Heart right ventricle (tissue), 16 donors: ENCODE measurements at regions not wholly inside any gene's neighbourhood (a gene's known extent, or its start where the extent isn't known, plus 50 kb on each side); places are given as distances from the start of the nearest gene placed in this dataset.
"Not testable (repeated sequence)": the region's sequence is repeated elsewhere in the genome, so short reads cannot be mapped to it uniquely, and the experiment has no call there.

ENCODE experiments used
- ATAC-seq, 8 donors: fragments of 200-7000 bp; cut with Tn5 transposase; one replicate each; pipeline ENCODE4 v1.9.1; 2020; ENCODE audit warnings: mild to moderate bottlenecking in 8 of 8, moderate library complexity in 8 of 8, moderate number of reproducible peaks in 1 of 8
- DNase-seq, 2 donors: peaks; one replicate each; pipeline ENCODE4 v3.0.0-alpha.2; 2020
- H3K27ac ChIP-seq, 10 donors: fragments of 200-600 bp; sonication (generic) in 2 of 10; one replicate each; pipeline versions ENCODE4 v1.5.0 to v1.8.0; 2020 to 2022; ENCODE audit warnings: mild to moderate bottlenecking in 3 of 10
- H3K27me3 ChIP-seq, 7 donors: fragments of 200-600 bp; one replicate each; pipeline ENCODE4 v1.8.0; 2021 to 2022; ENCODE audit warnings: mild to moderate bottlenecking in 2 of 7
- H3K36me3 ChIP-seq, 9 donors: fragments of 200-600 bp; sonication (generic) in 1 of 9; one replicate each; pipeline versions ENCODE4 v1.5.0 to v1.8.0; 2020 to 2022; ENCODE audit warnings: mild to moderate bottlenecking in 2 of 9
- H3K4me1 ChIP-seq, 9 donors: fragments of 200-600 bp; sonication (generic) in 1 of 9; one replicate each; pipeline versions ENCODE4 v1.5.0 to v1.8.0; 2020 to 2022; ENCODE audit warnings: mild to moderate bottlenecking in 4 of 9
- H3K4me3 ChIP-seq, 10 donors: fragments of 200-600 bp; sonication (generic) in 2 of 10; one replicate each; pipeline versions ENCODE4 v1.5.0 to v1.8.0; 2020 to 2022; ENCODE audit warnings: mild to moderate bottlenecking in 7 of 10, moderate library complexity in 2 of 10
- H3K9me3 ChIP-seq, 11 donors: fragments of 200-600 bp in 10 of 11; sonication (generic) in 2 of 11; one replicate each; pipeline versions ENCODE4 v1.5.0 to v1.8.0; 2013 to 2022; ENCODE audit warnings: mild to moderate bottlenecking in 2 of 11, control low read depth in 1 of 11, moderate library complexity in 1 of 11
- CTCF ChIP-seq, 9 donors: fragments of 200-600 bp; sonication (generic) in 2 of 9; IDR thresholded peaks; one replicate each; pipeline versions ENCODE4 v1.5.0 to v1.8.0; 2021 to 2022; ENCODE audit warnings: antibody characterized with exemption in 9 of 9, mild to moderate bottlenecking in 5 of 9, moderate library complexity in 1 of 9
- WGBS, 2 donors: extraction: QIAGEN DNeasy Blood & Tissue Kit; methylation state at CpG; one replicate each; pipeline ENCODE4 v1.1.7; 2013; ENCODE audit warnings: inconsistent platforms in 1 of 2; 5-methylcytosine and 5-hydroxymethylcytosine counted together
- intact Hi-C, 10 donors: fragments of 100-400 bp; cut with DNase I; formaldehyde crosslinking; loops; one replicate each; pipeline versions ENCODE4 v1.11.1 to v1.14.2; 2022
- donor health status: Arrhythmogenic right ventricular cardiomyopathy.
- donor health status: ischemic (EF 13 %, LVEDD 7.1; RV severe dilation, severe dysfunction).
- donor health status: healthy with polysubstance abuse.
- donor health status: DM: no; HTN: yes; CAD: no.
- donor health status: DM: no; HTN: no; CAD: no.
- donor health status: ischemic (EF 25% LVEDD 6.9; RV normal size, moderate dysfunction).
- donor health status: ischemic (EF 25% LVEDD 5.7; RV mildly dilated, moderate dysfunction).
- donor health status: healthy.
- donor health status: DM: yes; HTN: yes; CAD: no.
- donor health status: Ischemic cardiomyopathy.
- donor health status: ischemic (EF 35%, LVEDD 5.7; RV mildly dilated, moderate dysfunction).
- donor health status: nonischemic (EF 11% LVEDD 7.7; RV severe dilation, severe dysfunction).
- donor health status: DM: yes; HTN: yes; CAD: no.
- donor health status: PGD.
- donor health status: ischemic (EF 29% LVEDD 5.4; RV normal size, mild dysfunction).
- donor health status: nonischemic (EF 23%, LVEDD 6.1; RV moderate dilation, normal function).

GRCh38 chr4:100907465-100908454 lies 389.9 kb upstream of the EMCN start:
- WGBS, 2 donors: 66 to 75% methylated on average over 3 of the region's 3 CpGs

GRCh38 chr4:100906973-100907372 lies 389.2 kb upstream of the EMCN start:
- no peak overlapping the region for H3K4me3 ChIP-seq
- intact Hi-C loops: loop anchor here in 1 of 10 donors (10.0 kb wide), 1 partner anchor 818 kb away; no protein-coding TSS in a partner anchor
- no peaks in the 10 kb centered on the region for H3K4me1 ChIP-seq
- no peak for DNase-seq
- 89 to 91% methylated on average over 3 of the region's 3 CpGs for WGBS, 2 donors
- no peak overlapping the region for H3K27ac ChIP-seq
- no peaks in the 10 kb centered on the region for H3K36me3 ChIP-seq
- peaks cover 0 to 6% (median 0%) of the 10 kb centered on the region in 11 donors for H3K9me3 ChIP-seq
- TF ChIP-seq CTCF (IDR thresholded peaks at IDR 0.05): no peak
- no peak for ATAC-seq
- no peaks in the 10 kb centered on the region for H3K27me3 ChIP-seq

More at GRCh38 chr4:100907465-100908454, 389.9 kb upstream of the EMCN start:
- Histone ChIP-seq H3K4me1 (no peaks in the 10 kb centered on the region), H3K36me3 (no peaks in the 10 kb centered on the region), H3K27me3 (no peaks in the 10 kb centered on the region), H3K4me3 (no peak overlapping the region), H3K27ac (no peak overlapping the region), H3K9me3 (peaks cover 0 to 6% (median 0%) of the 10 kb centered on the region in 11 donors)
- intact Hi-C loops: loop anchor here in 1 of 10 donors (10.0 kb wide), 1 partner anchor 817 kb away; no protein-coding TSS in a partner anchor
- no peak for DNase-seq
- ATAC-seq: no peak
- TF ChIP-seq CTCF (IDR thresholded peaks at IDR 0.05): peak in 7 of 9 donors; percentile 42 to 53 (median 45)

GRCh38 chr4:100900945-100901344 lies 383.1 kb upstream of the EMCN start:
- WGBS, 2 donors: 85 to 88% methylated on average over 5 of the region's 5 CpGs
- intact Hi-C loops: loop anchor here in 2 of 10 donors (5.0 to 10.0 kb wide), 2 partner anchors 824 to 826 kb away; no protein-coding TSS in a partner anchor
- not testable (repeated sequence) for H3K27ac ChIP-seq

GRCh38 chr4:100900134-100900533 lies 382.3 kb upstream of the EMCN start:
- DNase-seq (no peak), ATAC-seq (no peak)
- Histone ChIP-seq H3K9me3 (no peaks in the 10 kb centered on the region), H3K27me3 (no peaks in the 10 kb centered on the region), H3K4me1 (peaks cover 0 to 3% (median 0%) of the 10 kb centered on the region in 9 donors), H3K36me3 (no peaks in the 10 kb centered on the region), H3K4me3 (no peak overlapping the region), H3K27ac (no peak overlapping the region)
- TF ChIP-seq CTCF (IDR thresholded peaks at IDR 0.05): no peak
- WGBS, 2 donors: 84 to 88% methylated on average over 11 of the region's 11 CpGs
- intact Hi-C loops: loop anchor here in 2 of 10 donors (5.0 to 10.0 kb wide), 2 partner anchors 825 to 827 kb away; no protein-coding TSS in a partner anchor

More at GRCh38 chr4:100900945-100901344, 383.1 kb upstream of the EMCN start:
- H3K4me3 ChIP-seq, ATAC-seq, H3K9me3 ChIP-seq, H3K36me3 ChIP-seq, DNase-seq, H3K4me1 ChIP-seq, H3K27me3 ChIP-seq: not testable (repeated sequence)
